ENCODE measurements at regions not wholly inside any gene's neighbourhood (a gene's known extent, or its start where the extent isn't known, plus 50 kb on each side); places are given as distances from the start of the nearest gene placed in this dataset.

- H3K36me3 Mint-ChIP-seq: peaks cover 7% of the 10 kb centered on the region
Observed at GRCh38 chr19:34305221-34306083, 51.1 kb downstream of the GARRE1 start.

GRCh38 chr19:34306213-34306661 is 51.9 kb downstream of the GARRE1 start:
- no peak overlapping the region for H3K4me3 Mint-ChIP-seq
- no peaks in the 10 kb centered on the region for H3K27me3 Mint-ChIP-seq
- H3K27ac Mint-ChIP-seq: no peak overlapping the region
- H3K9me3 Mint-ChIP-seq: no peaks in the 10 kb centered on the region
- ATAC-seq (ENCODE audit: low read depth) (no peak), DNase-seq (ENCODE audit: low spot score in 2 of 2) (no peak)
- H3K36me3 Mint-ChIP-seq: peaks cover 7% of the 10 kb centered on the region
- H3K4me1 Mint-ChIP-seq: peaks cover 24% of the 10 kb centered on the region

More at GRCh38 chr19:34305221-34306083, 51.1 kb downstream of the GARRE1 start:
- peaks cover 17% of the 10 kb centered on the region for H3K4me1 Mint-ChIP-seq
- no peak overlapping the region for H3K27ac Mint-ChIP-seq
- H3K27me3 Mint-ChIP-seq: no peaks in the 10 kb centered on the region
- no peak for DNase-seq (ENCODE audit: low spot score in 2 of 2)
- no peak for ATAC-seq (ENCODE audit: low read depth)
- H3K4me3 Mint-ChIP-seq: no peak overlapping the region
- no peaks in the 10 kb centered on the region for H3K9me3 Mint-ChIP-seq

- Mint-ChIP-seq H3K27me3 (no peaks in the 10 kb centered on the region), H3K9me3 (no peaks in the 10 kb centered on the region), H3K27ac (peak overlapping the region; percentile 11), H3K36me3 (peaks cover 9% of the 10 kb centered on the region), H3K4me1 (peaks cover 27% of the 10 kb centered on the region), H3K4me3 (no peak overlapping the region)
- no peak for DNase-seq (ENCODE audit: low spot score in 2 of 2)
- ATAC-seq (ENCODE audit: low read depth): no peak
Observed at GRCh38 chr19:34306824-34307223, 52.5 kb downstream of the GARRE1 start.

DNA sequence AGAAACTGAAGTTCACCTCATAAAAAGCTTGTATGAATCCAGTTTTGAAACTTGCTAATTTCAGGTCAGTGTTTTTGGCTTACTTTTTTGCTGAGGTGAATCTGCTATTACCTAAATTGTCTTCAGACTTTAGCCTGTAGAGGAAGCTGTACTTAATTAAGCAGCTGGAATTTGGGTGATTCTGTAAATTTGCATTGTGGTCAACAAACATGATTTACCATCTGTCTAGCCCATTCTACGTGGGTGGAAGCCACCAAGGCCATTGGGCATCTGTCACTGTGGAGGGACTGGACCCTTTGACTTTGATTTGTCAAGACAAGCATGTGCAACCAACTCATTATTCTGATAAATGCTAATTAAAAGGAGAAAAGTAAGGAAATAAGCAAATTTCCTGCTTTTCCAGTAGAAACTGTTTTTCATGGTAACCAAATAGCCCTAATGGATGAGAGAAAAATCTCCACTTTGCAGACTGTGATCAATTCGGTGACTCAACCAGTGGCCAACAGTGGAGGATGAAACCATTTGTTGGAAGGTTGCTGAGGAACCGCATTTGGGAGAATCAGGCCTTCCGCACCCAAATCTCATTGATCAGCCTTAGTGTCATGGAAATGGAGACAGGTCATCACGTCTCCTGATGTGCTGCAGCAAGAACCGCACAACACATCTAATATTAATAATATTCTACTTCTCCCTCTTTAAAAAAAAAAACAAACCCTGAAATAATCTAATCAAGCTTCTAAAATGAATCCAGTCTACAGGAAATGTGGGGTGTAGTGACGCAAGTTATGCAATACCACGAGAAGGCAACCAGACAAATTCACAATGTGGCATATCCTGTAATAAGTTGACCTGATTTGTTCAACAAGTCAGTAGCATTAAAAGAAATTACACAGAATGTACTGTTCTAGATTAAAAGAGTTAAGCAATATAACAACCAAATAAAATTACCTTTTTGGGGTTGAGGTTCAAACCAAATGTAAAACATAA is 54.3 kb downstream of the GARRE1 start:
- peak; percentile 65 for ATAC-seq (ENCODE audit: low read depth)
- DNase-seq (ENCODE audit: low spot score in 2 of 2): no peak
- H3K27me3 Mint-ChIP-seq: no peaks in the 10 kb centered on the region
- H3K9me3 Mint-ChIP-seq: no peaks in the 10 kb centered on the region
- H3K4me1 Mint-ChIP-seq: peaks cover 30% of the 10 kb centered on the region
- peak overlapping the region; percentile 62 for H3K27ac Mint-ChIP-seq
- no peak overlapping the region for H3K4me3 Mint-ChIP-seq
- H3K36me3 Mint-ChIP-seq: peaks cover 9% of the 10 kb centered on the region

GRCh38 chr19:34309368-34310138 is 55.2 kb downstream of the GARRE1 start:
- peaks cover 33% of the 10 kb centered on the region for H3K4me1 Mint-ChIP-seq
- peak overlapping the region; percentile 62 for H3K27ac Mint-ChIP-seq
- DNase-seq (ENCODE audit: low spot score in 2 of 2): no peak
- peaks cover 9% of the 10 kb centered on the region for H3K36me3 Mint-ChIP-seq
- H3K9me3 Mint-ChIP-seq: no peaks in the 10 kb centered on the region
- H3K27me3 Mint-ChIP-seq: no peaks in the 10 kb centered on the region
- ATAC-seq (ENCODE audit: low read depth): no peak
- no peak overlapping the region for H3K4me3 Mint-ChIP-seq

GRCh38 chr19:34310494-34310981 is 54.5 kb upstream of the GPI start:
- peak overlapping the region; percentile 30 for H3K4me3 Mint-ChIP-seq
- peak; percentile 7 to 16 for DNase-seq (ENCODE audit: low spot score in 2 of 2)
- peaks cover 41% of the 10 kb centered on the region for H3K4me1 Mint-ChIP-seq
- no peaks in the 10 kb centered on the region for H3K9me3 Mint-ChIP-seq
- H3K27ac Mint-ChIP-seq: peak overlapping the region; percentile 62
- peaks cover 7% of the 10 kb centered on the region for H3K36me3 Mint-ChIP-seq
- peak; percentile 54 for ATAC-seq (ENCODE audit: low read depth)
- H3K27me3 Mint-ChIP-seq: no peaks in the 10 kb centered on the region

DNA sequence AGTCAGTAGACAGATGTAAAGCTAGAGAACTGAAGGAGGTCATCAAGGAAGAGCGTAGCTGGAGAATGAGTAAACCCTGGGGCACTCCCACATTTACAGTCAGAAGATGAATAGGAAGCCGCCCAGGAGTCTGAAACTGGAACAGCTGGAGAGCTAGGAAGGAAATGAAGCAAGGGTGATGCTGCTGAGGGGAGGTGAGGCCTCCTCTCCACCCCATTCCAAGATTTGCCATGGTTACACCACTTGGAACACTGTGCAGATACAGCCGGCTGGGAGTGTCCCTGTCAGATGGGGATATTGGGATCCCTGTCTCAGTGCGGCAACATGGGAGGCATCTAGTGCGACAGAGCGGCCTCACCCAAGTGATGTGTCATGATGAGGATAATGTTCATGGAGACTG is 51.8 kb upstream of the GPI start:
- Mint-ChIP-seq H3K9me3 (no peaks in the 10 kb centered on the region), H3K27me3 (no peaks in the 10 kb centered on the region), H3K36me3 (peaks cover 4% of the 10 kb centered on the region), H3K4me3 (no peak overlapping the region), H3K27ac (no peak overlapping the region), H3K4me1 (peaks cover 58% of the 10 kb centered on the region)
- DNase-seq (ENCODE audit: low spot score in 2 of 2): no peak
- ATAC-seq (ENCODE audit: low read depth): no peak

- Mint-ChIP-seq H3K27me3 (no peaks in the 10 kb centered on the region), H3K4me1 (peaks cover 57% of the 10 kb centered on the region), H3K4me3 (peak overlapping the region; percentile 72), H3K27ac (peak overlapping the region; percentile 88), H3K9me3 (no peaks in the 10 kb centered on the region), H3K36me3 (peaks cover 1% of the 10 kb centered on the region)
- ATAC-seq (ENCODE audit: low read depth) (peak; percentile 70), DNase-seq (ENCODE audit: low spot score in 2 of 2) (no peak)
Observed at GRCh38 chr19:34314437-34315313, 50.3 kb upstream of the GPI start.
